OCI-LY7 (cell line): ENCODE measurements at regions not wholly inside any gene's neighbourhood (a gene's known extent, or its start where the extent isn't known, plus 50 kb on each side); places are given as distances from the start of the nearest gene placed in this dataset.

ENCODE experiments used
- BruUV-seq: library from RNA; stranded (reverse); fragments of 400-500 nt; replicated peaks from 2 replicates; lab custom pipeline; 2021; lab: Mats Ljungman, UMichigan
- CTCF ChIA-PET: fragments of 300-600 bp; sonication (Branson Sonifier 250); formaldehyde crosslinking; loops from one replicate; lab custom pipeline; 2022; ENCODE audit warnings: antibody characterized with exemption; ENCODE audit not compliant: unreplicated experiment; lab: Charles Lee
- POLR2A ChIA-PET: fragments of 300-600 bp; sonication (Branson Sonifier 250); formaldehyde crosslinking; loops from one replicate; lab custom pipeline; 2022; ENCODE audit warnings: antibody characterized with exemption; lab: Charles Lee
- DNase-seq: peaks from one replicate; pipeline ENCODE4 v3.0.0-alpha.2; 2015; ENCODE audit warnings: low spot score
- H2AFZ ChIP-seq: fragments of 200-600 bp; sonication (generic), shearing (Covaris generic); 2 replicates; pipeline ENCODE4 v1.6.1; 2014; ENCODE audit warnings: mild to moderate bottlenecking, antibody characterized with exemption, low read length, moderate library complexity
- H3K27ac ChIP-seq: fragments of 200-600 bp; sonication (generic); 2 replicates; pipeline ENCODE4 v1.5.1; 2014; ENCODE audit warnings: mixed run types, low read depth, mild to moderate bottlenecking, moderate library complexity, low read length, inconsistent platforms; ENCODE audit not compliant: poor library complexity, severe bottlenecking
- H3K36me3 ChIP-seq: fragments of 200-600 bp; sonication (generic); 2 replicates; pipeline ENCODE4 v1.6.1; 2014; ENCODE audit warnings: mild to moderate bottlenecking, antibody characterized with exemption, low read length, moderate library complexity, mixed read lengths; ENCODE audit not compliant: insufficient read depth
- H3K4me1 ChIP-seq: fragments of 200-600 bp; sonication (generic); 2 replicates; pipeline ENCODE4 v1.5.1; 2014; ENCODE audit warnings: mild to moderate bottlenecking, low read length; ENCODE audit not compliant: insufficient read depth, poor library complexity, severe bottlenecking
- H3K4me2 ChIP-seq: fragments of 200-600 bp; sonication (generic); 2 replicates; pipeline ENCODE4 v1.6.1; 2014; ENCODE audit warnings: mild to moderate bottlenecking, low read length
- H3K4me3 ChIP-seq: fragments of 200-600 bp; sonication (generic); 2 replicates; pipeline ENCODE4 v1.5.1; 2014; ENCODE audit warnings: mild to moderate bottlenecking, low read depth, low read length; ENCODE audit not compliant: poor library complexity, severe bottlenecking
- H3K79me2 ChIP-seq: fragments of 200-600 bp; sonication (generic); 2 replicates; pipeline ENCODE4 v1.6.1; 2016; ENCODE audit warnings: low read depth, mild to moderate bottlenecking, low read length, moderate library complexity, mixed read lengths; ENCODE audit not compliant: insufficient read depth
- H3K9me2 ChIP-seq: fragments of 200-600 bp; sonication (generic); 2 replicates; pipeline ENCODE4 v1.6.1; 2016; ENCODE audit warnings: mild to moderate bottlenecking, low read length, mixed read lengths; ENCODE audit not compliant: insufficient read depth
- H3K9me3 ChIP-seq: fragments of 200-600 bp; sonication (generic); 2 replicates; pipeline ENCODE4 v1.6.1; 2014; ENCODE audit warnings: mild to moderate bottlenecking, mixed run types, low read length, mixed read lengths
- H4K20me1 ChIP-seq: fragments of 200-600 bp; sonication (generic); 2 replicates; pipeline ENCODE4 v1.6.1; 2014; ENCODE audit warnings: mild to moderate bottlenecking, antibody characterized with exemption, low read length, moderate library complexity, mixed read lengths; ENCODE audit not compliant: insufficient read depth
- EZH2phosphoT487 ChIP-seq: fragments of 200-600 bp; sonication (generic); IDR thresholded peaks from 2 replicates; pipeline ENCODE4 v1.6.1; 2018; ENCODE audit warnings: low read depth, borderline replicate concordance, mild to moderate bottlenecking, mixed run types, antibody characterized with exemption, low read length, moderate library complexity, mixed read lengths
- intact Hi-C: fragments of 100-400 bp; cut with micrococcal nuclease; formaldehyde crosslinking; loops from one replicate; pipeline ENCODE4 v1.10.0; 2022; ENCODE audit not compliant: unreplicated experiment
- TF ChIP-seq, protein P1 (sequence below): fragments of 200-600 bp; sonication (generic); conservative IDR thresholded peaks from 2 replicates; pipeline ENCODE4 v1.5.1; 2014; ENCODE audit warnings: mild to moderate bottlenecking, antibody characterized with exemption, low read length, moderate library complexity, mixed read lengths

DNA sequence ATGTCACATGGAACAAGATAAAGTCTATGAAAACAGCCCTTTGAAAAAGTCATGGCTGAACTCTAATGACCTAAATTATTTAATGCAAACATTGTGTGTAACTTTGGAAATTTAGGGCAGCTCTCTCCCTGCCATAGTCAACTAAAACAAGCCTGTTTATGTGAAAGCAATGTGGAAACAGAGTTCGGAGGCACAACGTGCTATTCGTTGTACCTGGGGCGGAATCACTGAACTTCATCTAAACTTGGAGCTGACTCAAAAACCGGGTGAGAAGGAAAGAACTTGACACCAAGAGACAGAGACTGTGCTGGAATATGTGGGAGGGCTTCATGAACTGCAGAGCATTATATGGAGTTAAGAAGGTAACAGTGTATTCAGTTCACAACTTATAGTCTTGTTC is 764.9 kb upstream of the GOLIM4 start:
- no TSS peak for BruUV-seq
- Histone ChIP-seq H3K4me1 (no peaks in the 10 kb centered on the region), H3K27ac (no peak overlapping the region), H3K4me2 (no peak overlapping the region), H3K79me2 (no peaks in the 10 kb centered on the region), H3K9me3 (no peaks in the 10 kb centered on the region), H3K36me3 (no peaks in the 10 kb centered on the region), H4K20me1 (no peaks in the 10 kb centered on the region), H3K4me3 (no peak overlapping the region), H2AFZ (no peak overlapping the region), H3K9me2 (no peaks in the 10 kb centered on the region)
- no peak for TF ChIP-seq EZH2phosphoT487
- TF ChIP-seq, protein P1, sequence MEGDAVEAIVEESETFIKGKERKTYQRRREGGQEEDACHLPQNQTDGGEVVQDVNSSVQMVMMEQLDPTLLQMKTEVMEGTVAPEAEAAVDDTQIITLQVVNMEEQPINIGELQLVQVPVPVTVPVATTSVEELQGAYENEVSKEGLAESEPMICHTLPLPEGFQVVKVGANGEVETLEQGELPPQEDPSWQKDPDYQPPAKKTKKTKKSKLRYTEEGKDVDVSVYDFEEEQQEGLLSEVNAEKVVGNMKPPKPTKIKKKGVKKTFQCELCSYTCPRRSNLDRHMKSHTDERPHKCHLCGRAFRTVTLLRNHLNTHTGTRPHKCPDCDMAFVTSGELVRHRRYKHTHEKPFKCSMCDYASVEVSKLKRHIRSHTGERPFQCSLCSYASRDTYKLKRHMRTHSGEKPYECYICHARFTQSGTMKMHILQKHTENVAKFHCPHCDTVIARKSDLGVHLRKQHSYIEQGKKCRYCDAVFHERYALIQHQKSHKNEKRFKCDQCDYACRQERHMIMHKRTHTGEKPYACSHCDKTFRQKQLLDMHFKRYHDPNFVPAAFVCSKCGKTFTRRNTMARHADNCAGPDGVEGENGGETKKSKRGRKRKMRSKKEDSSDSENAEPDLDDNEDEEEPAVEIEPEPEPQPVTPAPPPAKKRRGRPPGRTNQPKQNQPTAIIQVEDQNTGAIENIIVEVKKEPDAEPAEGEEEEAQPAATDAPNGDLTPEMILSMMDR, result no peak
- ChIA-PET POLR2A (interaction anchor here (0.7 to 1.0 kb wide), 2 partner anchors 23 to 543 kb away, joined by 3 read pairs; no protein-coding TSS in a partner anchor), CTCF (no interaction called here)
- intact Hi-C loops, result no loop called here
- no peak for DNase-seq

DNA sequence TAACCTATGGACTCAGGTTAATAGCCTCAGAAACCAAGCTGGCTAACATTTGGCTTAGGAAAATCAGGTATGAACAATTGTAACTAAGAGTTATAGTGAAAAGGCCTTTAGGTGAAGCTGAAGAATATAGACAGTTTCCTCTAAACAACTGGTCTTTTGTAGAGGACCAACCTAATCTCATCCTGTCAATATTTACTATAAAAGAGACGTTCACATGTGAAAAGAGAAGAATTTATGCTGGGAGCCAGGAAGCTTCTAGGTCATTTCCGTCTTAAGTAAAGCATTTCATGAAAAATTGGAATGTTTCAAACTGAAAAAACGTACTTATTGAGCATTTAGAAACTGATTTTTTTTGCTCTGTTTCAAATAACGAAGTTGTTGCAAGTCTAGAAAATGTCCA is 764.3 kb upstream of the GOLIM4 start:
- no peak overlapping the region for H3K4me2 ChIP-seq
- no peaks in the 10 kb centered on the region for H4K20me1 ChIP-seq
- H3K4me1 ChIP-seq, result no peaks in the 10 kb centered on the region
- intact Hi-C loops, result no loop called here
- no peaks in the 10 kb centered on the region for H3K79me2 ChIP-seq
- CTCF ChIA-PET, result no interaction called here
- H3K36me3 ChIP-seq, result no peaks in the 10 kb centered on the region
- no peak for TF ChIP-seq EZH2phosphoT487
- TF ChIP-seq, protein P1, result no peak
- no peaks in the 10 kb centered on the region for H3K9me2 ChIP-seq
- POLR2A ChIA-PET, result no interaction called here
- H3K27ac ChIP-seq, result no peak overlapping the region
- DNase-seq, result no peak
- H3K9me3 ChIP-seq, result no peaks in the 10 kb centered on the region
- BruUV-seq, result no TSS peak
- H2AFZ ChIP-seq, result no peak overlapping the region
- H3K4me3 ChIP-seq, result no peak overlapping the region

DNA sequence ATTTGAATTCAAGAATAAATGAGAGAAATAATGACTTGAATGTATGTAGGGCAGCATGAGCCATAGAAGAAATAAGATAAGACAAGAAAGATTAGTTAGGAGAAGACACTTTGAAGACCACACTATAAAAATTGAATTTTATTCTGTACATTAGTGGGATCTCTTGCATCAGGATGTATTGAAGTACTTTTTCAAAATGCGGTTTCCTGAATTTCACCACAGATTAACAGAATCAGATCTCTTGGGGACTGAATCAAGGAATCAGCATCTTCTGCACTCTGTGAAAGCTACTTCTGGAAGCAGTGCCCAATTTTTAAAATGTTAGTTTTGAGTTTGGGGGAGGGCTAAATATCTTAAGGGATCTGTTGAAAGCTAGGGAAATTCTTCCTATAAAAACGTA is 763.9 kb upstream of the GOLIM4 start:
- Histone ChIP-seq H3K4me3 (no peak overlapping the region), H3K36me3 (no peaks in the 10 kb centered on the region), H3K9me3 (no peaks in the 10 kb centered on the region), H3K4me1 (no peaks in the 10 kb centered on the region), H3K79me2 (no peaks in the 10 kb centered on the region), H3K4me2 (no peak overlapping the region), H3K9me2 (no peaks in the 10 kb centered on the region), H3K27ac (no peak overlapping the region), H2AFZ (no peak overlapping the region), H4K20me1 (no peaks in the 10 kb centered on the region)
- intact Hi-C loops, result no loop called here
- DNase-seq, result no peak
- CTCF ChIA-PET, result no interaction called here
- no peak for TF ChIP-seq EZH2phosphoT487
- TF ChIP-seq, protein P1, result no peak
- BruUV-seq, result no TSS peak
- POLR2A ChIA-PET, result no interaction called here
